GM12878 (cell line): ENCODE measurements at regions not wholly inside any gene's neighbourhood (a gene's known extent, or its start where the extent isn't known, plus 50 kb on each side); places are given as distances from the start of the nearest gene placed in this dataset.

Source experiments
- ATAC-seq: fragments of 200-7000 bp; cut with Tn5 transposase; 3 replicates; pipeline ENCODE4 v1.9.1; 2020; ENCODE audit warnings: mild to moderate bottlenecking, moderate library complexity
- BruUV-seq: library from RNA; stranded (reverse); fragments of 400-500 nt; replicated peaks from 2 replicates; lab custom pipeline; 2021; lab: Mats Ljungman, UMichigan
- CTCF ChIA-PET: fragments of 300-600 bp; sonication (Branson Sonifier 250); formaldehyde crosslinking; extraction: SDS; loops from one replicate; lab custom pipeline; 2021; ENCODE audit warnings: inconsistent platforms; lab: Yijun Ruan, JAX
- POLR2A ChIA-PET: fragments of 350-600 bp; formaldehyde crosslinking; extraction: SDS; loops from one replicate; lab custom pipeline; 2021; ENCODE audit warnings: inconsistent platforms; lab: Charles Lee
- RAD21 ChIA-PET: fragments of 300-600 bp; sonication (Branson Sonifier 250); formaldehyde crosslinking; loops from one replicate; lab custom pipeline; 2023; ENCODE audit warnings: antibody characterized with exemption; ENCODE audit not compliant: unreplicated experiment; lab: Charles Lee
- SMC1A ChIA-PET: fragments of 300-600 bp; sonication (Branson Sonifier 250); formaldehyde crosslinking; loops from one replicate; lab custom pipeline; 2023; ENCODE audit not compliant: unreplicated experiment, uncharacterized antibody; lab: Charles Lee
- DNase-seq: peaks from one replicate; pipeline ENCODE4 v3.0.0-alpha.2; 2011; ENCODE audit warnings: low read depth, low spot score
- FAIRE-seq: peaks from 3 replicates; lab custom pipeline; 2011; peaks lifted over from hg19 to GRCh38; lab: Jason Lieb, UNC
- H2AFZ ChIP-seq: 2 replicates; pipeline ENCODE4 v1.6.0; 2011; ENCODE audit warnings: low read depth, low read length, control low read depth; ENCODE audit not compliant: control insufficient read depth
- H3K27ac ChIP-seq: 2 replicates; pipeline ENCODE4 v1.5.1; 2011; ENCODE audit warnings: control low read depth; ENCODE audit not compliant: control insufficient read depth, insufficient read depth
- H3K27me3 ChIP-seq, 2 experiments: replicated peaks in 1 of 2; 2 replicates each; pipeline versions ENCODE4 v1.6.0 to v1.6.1; 2011; ENCODE audit warnings: low read length in 1 of 2; ENCODE audit not compliant: control insufficient read depth in 2 of 2, insufficient read depth in 2 of 2
- H3K36me3 ChIP-seq, 2 experiments: 2 replicates each; pipeline ENCODE4 v1.5.1; 2011; ENCODE audit warnings: low read length in 1 of 2; ENCODE audit not compliant: control insufficient read depth in 2 of 2, insufficient read depth in 2 of 2
- H3K4me1 ChIP-seq: 2 replicates; pipeline ENCODE4 v1.6.1; 2011; ENCODE audit warnings: mild to moderate bottlenecking, low read length, moderate library complexity, mixed read lengths; ENCODE audit not compliant: control insufficient read depth, insufficient read depth
- H3K4me2 ChIP-seq: 2 replicates; pipeline ENCODE4 v1.6.0; 2011; ENCODE audit warnings: control low read depth; ENCODE audit not compliant: control insufficient read depth, insufficient read depth
- H3K4me3 ChIP-seq: fragments of 200-600 bp; sonication (generic); 2 replicates; pipeline ENCODE4 v1.5.1; 2016
- H3K79me2 ChIP-seq: 2 replicates; pipeline ENCODE4 v1.6.0; 2011; ENCODE audit warnings: low read length; ENCODE audit not compliant: control insufficient read depth, insufficient read depth
- H3K9ac ChIP-seq: 2 replicates; pipeline ENCODE4 v1.8.0; 2011; ENCODE audit warnings: low read length, control low read depth, mixed read lengths; ENCODE audit not compliant: control insufficient read depth, insufficient read depth
- H3K9me3 ChIP-seq: replicated peaks from 3 replicates; pipeline ENCODE4 v1.5.1; 2011; ENCODE audit warnings: mild to moderate bottlenecking, low read length; ENCODE audit not compliant: control insufficient read depth, insufficient read depth
- H4K20me1 ChIP-seq: 2 replicates; pipeline ENCODE4 v1.6.0; 2011; ENCODE audit not compliant: control insufficient read depth, insufficient read depth
- BCL3 ChIP-seq: IDR thresholded peaks from 2 replicates; pipeline ENCODE4 v1.6.1; 2011; ENCODE audit warnings: borderline replicate concordance, low read depth, mild to moderate bottlenecking, moderate library complexity, low read length; ENCODE audit not compliant: insufficient read depth, poor library complexity, severe bottlenecking
- CHD2 ChIP-seq: IDR thresholded peaks from 2 replicates; pipeline ENCODE4 v1.6.1; 2011; ENCODE audit warnings: low read depth, low read length, improper control_type of control experiment, borderline replicate concordance
- FOXM1 ChIP-seq: IDR thresholded peaks from 2 replicates; pipeline ENCODE4 v1.6.1; 2012; ENCODE audit warnings: low read depth, mild to moderate bottlenecking, inconsistent platforms, low read length, moderate library complexity
- GATAD2B ChIP-seq: fragments of 450-650 bp; conservative IDR thresholded peaks from 2 replicates; pipeline ENCODE4 v1.6.1; 2017; ENCODE audit warnings: low read depth, mild to moderate bottlenecking, moderate library complexity
- KDM1A ChIP-seq: fragments of 200-600 bp; sonication (generic); IDR thresholded peaks from 2 replicates; pipeline ENCODE4 v1.6.1; 2016; ENCODE audit warnings: borderline replicate concordance
- RBBP5 ChIP-seq: fragments of 200-600 bp; sonication (generic); conservative IDR thresholded peaks from 2 replicates; pipeline ENCODE4 v1.6.1; 2016
- STAT1 ChIP-seq: fragments of 450-650 bp; conservative IDR thresholded peaks from 2 replicates; pipeline ENCODE4 v1.6.1; 2014; ENCODE audit warnings: antibody characterized with exemption, mild to moderate bottlenecking
- SUZ12 ChIP-seq: fragments of 200-600 bp; sonication (generic); IDR thresholded peaks from one replicate; pipeline ENCODE4 v1.6.1; 2018; ENCODE audit warnings: antibody characterized with exemption, mild to moderate bottlenecking; ENCODE audit not compliant: unreplicated experiment
- USF1 ChIP-seq: IDR thresholded peaks from 2 replicates; pipeline ENCODE4 v1.6.1; 2011; ENCODE audit warnings: borderline replicate concordance, low read depth, mild to moderate bottlenecking, moderate library complexity, mixed read lengths, low read length; ENCODE audit not compliant: insufficient read depth; ENCODE audit errors: extremely low read length
- WGBS: methylation state at CpG from one replicate; pipeline ENCODE4 v1.1.6; 2016; ENCODE audit warnings: low lambda C conversion rate; ENCODE audit not compliant: insufficient replicate concordance, insufficient coverage; ENCODE audit errors: missing lambda C conversion rate; 5-methylcytosine and 5-hydroxymethylcytosine counted together
- in situ Hi-C: fragments of 300-500 bp; cut with MboI; formaldehyde crosslinking; loops from 9 replicates; pipeline ENCODE4 v1.14.3; 2018; ENCODE audit warnings: mixed read lengths
- intact Hi-C: fragments of 100-400 bp; cut with micrococcal nuclease; formaldehyde crosslinking; loops from one replicate; pipeline ENCODE4 v1.14.2; 2022; ENCODE audit not compliant: unreplicated experiment
- TF ChIP-seq, protein P1 (sequence below): fragments of 450-650 bp; IDR thresholded peaks from 2 replicates; pipeline ENCODE4 v1.6.1; 2017; ENCODE audit warnings: mild to moderate bottlenecking
- TF ChIP-seq, protein P2 (sequence below): IDR thresholded peaks from 2 replicates; pipeline ENCODE4 v1.6.1; 2012; ENCODE audit warnings: low read depth, low read length, improper control_type of control experiment

DNA sequence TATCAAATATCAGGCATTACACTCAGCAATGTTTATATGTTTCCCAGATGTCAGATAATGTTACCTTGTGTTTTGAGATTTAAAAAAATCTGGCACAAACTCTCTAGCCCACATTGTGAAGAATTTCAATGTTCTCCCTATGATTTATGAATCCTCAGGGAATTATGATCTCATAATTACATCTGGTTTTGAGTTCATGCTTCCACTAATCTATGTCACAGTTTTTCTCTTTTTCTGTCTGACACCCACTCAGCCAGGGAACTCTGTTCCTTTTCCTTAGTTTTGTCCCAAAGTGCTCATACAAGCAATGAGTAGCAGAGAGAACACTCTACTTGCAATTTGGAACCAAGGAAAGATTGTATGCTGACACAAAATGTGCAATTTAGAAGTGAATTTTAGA is 212.1 kb upstream of the POF1B start:
- ChIA-PET POLR2A (no interaction called here), CTCF (no interaction called here), SMC1A (no interaction called here), RAD21 (no interaction called here)
- no peak overlapping the region for H3K27ac ChIP-seq
- H3K4me1 ChIP-seq, result no peaks in the 10 kb centered on the region
- TF ChIP-seq, protein P1, sequence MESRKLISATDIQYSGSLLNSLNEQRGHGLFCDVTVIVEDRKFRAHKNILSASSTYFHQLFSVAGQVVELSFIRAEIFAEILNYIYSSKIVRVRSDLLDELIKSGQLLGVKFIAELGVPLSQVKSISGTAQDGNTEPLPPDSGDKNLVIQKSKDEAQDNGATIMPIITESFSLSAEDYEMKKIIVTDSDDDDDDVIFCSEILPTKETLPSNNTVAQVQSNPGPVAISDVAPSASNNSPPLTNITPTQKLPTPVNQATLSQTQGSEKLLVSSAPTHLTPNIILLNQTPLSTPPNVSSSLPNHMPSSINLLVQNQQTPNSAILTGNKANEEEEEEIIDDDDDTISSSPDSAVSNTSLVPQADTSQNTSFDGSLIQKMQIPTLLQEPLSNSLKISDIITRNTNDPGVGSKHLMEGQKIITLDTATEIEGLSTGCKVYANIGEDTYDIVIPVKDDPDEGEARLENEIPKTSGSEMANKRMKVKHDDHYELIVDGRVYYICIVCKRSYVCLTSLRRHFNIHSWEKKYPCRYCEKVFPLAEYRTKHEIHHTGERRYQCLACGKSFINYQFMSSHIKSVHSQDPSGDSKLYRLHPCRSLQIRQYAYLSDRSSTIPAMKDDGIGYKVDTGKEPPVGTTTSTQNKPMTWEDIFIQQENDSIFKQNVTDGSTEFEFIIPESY, result no peak
- BruUV-seq, result no TSS peak
- no peak overlapping the region for H3K4me2 ChIP-seq
- FAIRE-seq (no peak), DNase-seq (no peak), ATAC-seq (no peak)
- no peaks in the 10 kb centered on the region for H3K36me3 ChIP-seq
- no peaks in the 10 kb centered on the region for H3K79me2 ChIP-seq
- H3K27me3 ChIP-seq, result no peaks in the 10 kb centered on the region
- no peak overlapping the region for H3K9ac ChIP-seq
- intact Hi-C loops (no loop called here), in situ Hi-C loops (no loop called here)
- H4K20me1 ChIP-seq, result no peaks in the 10 kb centered on the region
- H3K9me3 ChIP-seq, result no peaks in the 10 kb centered on the region
- H3K4me3 ChIP-seq, result no peak overlapping the region
- H2AFZ ChIP-seq, result no peak overlapping the region

DNA sequence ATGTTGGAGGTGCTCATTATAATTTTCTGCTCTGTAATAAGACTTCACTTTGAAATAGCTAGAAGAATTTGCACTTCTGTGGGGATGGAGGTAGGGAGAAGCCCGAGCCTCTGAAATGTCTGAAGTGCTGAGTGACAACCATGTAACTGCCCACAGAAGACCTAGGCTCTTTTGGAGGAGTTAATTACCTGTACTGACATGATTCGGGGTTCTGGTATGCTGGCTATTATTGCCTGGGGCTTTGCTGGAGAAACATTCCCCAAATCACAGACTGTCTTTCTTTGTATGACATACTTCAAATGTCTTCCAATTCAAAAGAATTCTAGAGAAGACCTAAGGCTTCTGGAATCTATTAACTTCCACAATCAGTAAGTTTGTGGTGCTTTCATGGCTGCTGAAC is 211.2 kb upstream of the POF1B start:
- Histone ChIP-seq H3K9ac (no peak overlapping the region), H3K9me3 (no peaks in the 10 kb centered on the region), H3K79me2 (no peaks in the 10 kb centered on the region), H4K20me1 (no peaks in the 10 kb centered on the region), H3K27ac (no peak overlapping the region), H3K4me1 (no peaks in the 10 kb centered on the region), H3K4me3 (no peak overlapping the region), H3K27me3 (no peaks in the 10 kb centered on the region), H2AFZ (no peak overlapping the region), H3K4me2 (no peak overlapping the region), H3K36me3 (no peaks in the 10 kb centered on the region)
- DNase-seq (no peak), FAIRE-seq (no peak), ATAC-seq (no peak)
- SMC1A ChIA-PET, result no interaction called here
- CTCF ChIA-PET, result no interaction called here
- POLR2A ChIA-PET, result no interaction called here
- WGBS, result 17% methylated on average over 2 of the region's 2 CpGs
- BruUV-seq, result no TSS peak
- intact Hi-C loops, result no loop called here
- in situ Hi-C loops, result no loop called here
- RAD21 ChIA-PET, result no interaction called here
- TF ChIP-seq FOXM1 (no peak), KDM1A (no peak), RBBP5 (no peak), SUZ12 (no peak), CHD2 (no peak), USF1 (no peak), GATAD2B (no peak), STAT1 (no peak), BCL3 (no peak)
- TF ChIP-seq, protein P2, sequence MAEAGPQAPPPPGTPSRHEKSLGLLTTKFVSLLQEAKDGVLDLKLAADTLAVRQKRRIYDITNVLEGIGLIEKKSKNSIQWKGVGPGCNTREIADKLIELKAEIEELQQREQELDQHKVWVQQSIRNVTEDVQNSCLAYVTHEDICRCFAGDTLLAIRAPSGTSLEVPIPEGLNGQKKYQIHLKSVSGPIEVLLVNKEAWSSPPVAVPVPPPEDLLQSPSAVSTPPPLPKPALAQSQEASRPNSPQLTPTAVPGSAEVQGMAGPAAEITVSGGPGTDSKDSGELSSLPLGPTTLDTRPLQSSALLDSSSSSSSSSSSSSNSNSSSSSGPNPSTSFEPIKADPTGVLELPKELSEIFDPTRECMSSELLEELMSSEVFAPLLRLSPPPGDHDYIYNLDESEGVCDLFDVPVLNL, result no peak
